ENCODE measurements at regions not wholly inside any gene's neighbourhood (a gene's known extent, or its start where the extent isn't known, plus 50 kb on each side); places are given as distances from the start of the nearest gene placed in this dataset.
"Not testable (repeated sequence)": the region's sequence is repeated elsewhere in the genome, so short reads cannot be mapped to it uniquely, and the experiment has no call there.

GRCh38 chr15:62280625-62281024, 115.5 kb upstream of the C2CD4B start:
- Histone ChIP-seq H3K27ac (ENCODE audit: low read depth, low read length) (no peak overlapping the region), H3K27me3 (ENCODE audit: control insufficient read depth in 2 of 2, insufficient read depth in 2 of 2, low read length in 2 of 2) (no peaks in the 10 kb centered on the region), H3K4me3 (ENCODE audit: low read length) (no peak overlapping the region), H3K36me3 (ENCODE audit: control insufficient read depth in 2 of 3, insufficient read depth in 3 of 3, low read length in 3 of 3) (no peaks in the 10 kb centered on the region), H3K9me3 (ENCODE audit: control insufficient read depth in 2 of 3, low read length in 3 of 3) (no peaks in the 10 kb centered on the region), H3K4me1 (ENCODE audit: control insufficient read depth in 2 of 2, insufficient read depth in 2 of 2, low read length in 2 of 2) (no peaks in the 10 kb centered on the region)
- H3K9me3 Mint-ChIP-seq, result peaks cover 0 to 2% (median 0%) of the 10 kb centered on the region in 11 donors
- ATAC-seq, result no peak
- H3K27me3 Mint-ChIP-seq, result peaks cover 37 to 59% (median 44%) of the 10 kb centered on the region in 5 donors
- CTCF ChIA-PET, result interaction anchor here (0.6 kb wide), 1 partner anchor 200 kb away, joined by 3 read pairs; no protein-coding TSS in a partner anchor
- DNase-seq, result no peak
- intact Hi-C loops (cut with micrococcal nuclease), result no loop called here
- H3K27ac Mint-ChIP-seq, result no peak overlapping the region
- no peak overlapping the region for H3K4me3 Mint-ChIP-seq
- H3K4me1 Mint-ChIP-seq, result no peaks in the 10 kb centered on the region
- H3K36me3 Mint-ChIP-seq, result no peaks in the 10 kb centered on the region
- POLR2A ChIA-PET, result no interaction called here

GRCh38 chr15:62281801-62282200, 116.7 kb upstream of the C2CD4B start:
- intact Hi-C loops (cut with micrococcal nuclease); H3K36me3 Mint-ChIP-seq: not testable (repeated sequence)
- H3K27me3 Mint-ChIP-seq, result peaks cover 38 to 56% (median 46%) of the 10 kb centered on the region in 5 donors

GRCh38 chr15:62287066-62287857, 122.2 kb upstream of the C2CD4B start:
- intact Hi-C loops (cut with micrococcal nuclease), result no loop called here
- H3K9me3 Mint-ChIP-seq, result peaks cover 0 to 3% (median 0%) of the 10 kb centered on the region in 11 donors
- ATAC-seq (no peak), DNase-seq (no peak)
- H3K36me3 Mint-ChIP-seq, result no peaks in the 10 kb centered on the region
- Histone ChIP-seq H3K36me3 (ENCODE audit: control insufficient read depth in 2 of 3, insufficient read depth in 3 of 3, low read length in 3 of 3) (no peaks in the 10 kb centered on the region), H3K9me3 (ENCODE audit: control insufficient read depth in 2 of 3, low read length in 3 of 3) (no peaks in the 10 kb centered on the region), H3K27ac (ENCODE audit: low read depth, low read length) (no peak overlapping the region), H3K4me3 (ENCODE audit: low read length) (no peak overlapping the region), H3K27me3 (ENCODE audit: control insufficient read depth in 2 of 2, insufficient read depth in 2 of 2, low read length in 2 of 2) (no peaks in the 10 kb centered on the region), H3K4me1 (ENCODE audit: control insufficient read depth in 2 of 2, insufficient read depth in 2 of 2, low read length in 2 of 2) (no peaks in the 10 kb centered on the region)
- no peaks in the 10 kb centered on the region for H3K4me1 Mint-ChIP-seq
- no peak overlapping the region for H3K4me3 Mint-ChIP-seq
- peaks cover 34 to 58% (median 52%) of the 10 kb centered on the region in 5 donors for H3K27me3 Mint-ChIP-seq
- POLR2A ChIA-PET, result no interaction called here
- no peak overlapping the region for H3K27ac Mint-ChIP-seq
- CTCF ChIA-PET, result no interaction called here

More at GRCh38 chr15:62281801-62282200, 116.7 kb upstream of the C2CD4B start:
- H3K9me3 Mint-ChIP-seq; POLR2A ChIA-PET; ATAC-seq; H3K27me3 ChIP-seq (ENCODE audit: control insufficient read depth in 2 of 2, insufficient read depth in 2 of 2, low read length in 2 of 2); H3K4me1 Mint-ChIP-seq; H3K27ac Mint-ChIP-seq; DNase-seq; H3K9me3 ChIP-seq (ENCODE audit: control insufficient read depth in 2 of 3, low read length in 3 of 3); H3K4me1 ChIP-seq (ENCODE audit: control insufficient read depth in 2 of 2, insufficient read depth in 2 of 2, low read length in 2 of 2); H3K36me3 ChIP-seq (ENCODE audit: control insufficient read depth in 2 of 3, insufficient read depth in 3 of 3, low read length in 3 of 3); H3K4me3 Mint-ChIP-seq; CTCF ChIA-PET; H3K27ac ChIP-seq (ENCODE audit: low read depth, low read length); H3K4me3 ChIP-seq (ENCODE audit: low read length): not testable (repeated sequence)

GRCh38 chr15:62288361-62289017, 123.4 kb upstream of the C2CD4B start:
- H3K9me3 Mint-ChIP-seq, result peaks cover 0 to 4% (median 0%) of the 10 kb centered on the region in 11 donors
- DNase-seq (no peak), ATAC-seq (no peak)
- Histone ChIP-seq H3K27ac (ENCODE audit: low read depth, low read length) (no peak overlapping the region), H3K9me3 (ENCODE audit: control insufficient read depth in 2 of 3, low read length in 3 of 3) (no peaks in the 10 kb centered on the region), H3K4me3 (ENCODE audit: low read length) (no peak overlapping the region), H3K36me3 (ENCODE audit: control insufficient read depth in 2 of 3, insufficient read depth in 3 of 3, low read length in 3 of 3) (no peaks in the 10 kb centered on the region), H3K27me3 (ENCODE audit: control insufficient read depth in 2 of 2, insufficient read depth in 2 of 2, low read length in 2 of 2) (no peaks in the 10 kb centered on the region), H3K4me1 (ENCODE audit: control insufficient read depth in 2 of 2, insufficient read depth in 2 of 2, low read length in 2 of 2) (no peaks in the 10 kb centered on the region)
- no peaks in the 10 kb centered on the region for H3K36me3 Mint-ChIP-seq
- CTCF ChIA-PET, result no interaction called here
- no peak overlapping the region for H3K27ac Mint-ChIP-seq
- intact Hi-C loops (cut with micrococcal nuclease), result no loop called here
- H3K4me1 Mint-ChIP-seq, result no peaks in the 10 kb centered on the region
- POLR2A ChIA-PET, result no interaction called here
- H3K4me3 Mint-ChIP-seq, result no peak overlapping the region
- peaks cover 35 to 58% (median 50%) of the 10 kb centered on the region in 5 donors for H3K27me3 Mint-ChIP-seq

GRCh38 chr15:62291262-62291661, 126.2 kb upstream of the C2CD4B start:
- Histone ChIP-seq H3K36me3 (ENCODE audit: control insufficient read depth in 2 of 3, insufficient read depth in 3 of 3, low read length in 3 of 3) (no peaks in the 10 kb centered on the region), H3K27ac (ENCODE audit: low read depth, low read length) (no peak overlapping the region), H3K4me3 (ENCODE audit: low read length) (no peak overlapping the region), H3K4me1 (ENCODE audit: control insufficient read depth in 2 of 2, insufficient read depth in 2 of 2, low read length in 2 of 2) (no peaks in the 10 kb centered on the region), H3K27me3 (ENCODE audit: control insufficient read depth in 2 of 2, insufficient read depth in 2 of 2, low read length in 2 of 2) (no peaks in the 10 kb centered on the region), H3K9me3 (ENCODE audit: control insufficient read depth in 2 of 3, low read length in 3 of 3) (no peaks in the 10 kb centered on the region)
- intact Hi-C loops (cut with micrococcal nuclease), result no loop called here
- H3K27ac Mint-ChIP-seq, result no peak overlapping the region
- H3K4me1 Mint-ChIP-seq, result no peaks in the 10 kb centered on the region
- no peak overlapping the region for H3K4me3 Mint-ChIP-seq
- H3K9me3 Mint-ChIP-seq, result peaks cover 0 to 5% (median 0%) of the 10 kb centered on the region in 11 donors
- ChIA-PET POLR2A (no interaction called here), CTCF (no interaction called here)
- DNase-seq (no peak), ATAC-seq (no peak)
- H3K27me3 Mint-ChIP-seq, result peaks cover 32 to 51% (median 43%) of the 10 kb centered on the region in 5 donors
- no peaks in the 10 kb centered on the region for H3K36me3 Mint-ChIP-seq

- Mint-ChIP-seq H3K27ac (no peak overlapping the region), H3K9me3 (peaks cover 0 to 5% (median 0%) of the 10 kb centered on the region in 11 donors), H3K27me3 (peaks cover 14 to 30% (median 23%) of the 10 kb centered on the region in 5 donors), H3K36me3 (no peaks in the 10 kb centered on the region), H3K4me3 (no peak overlapping the region), H3K4me1 (no peaks in the 10 kb centered on the region)
- Histone ChIP-seq H3K4me3 (ENCODE audit: low read length) (no peak overlapping the region), H3K4me1 (ENCODE audit: control insufficient read depth in 2 of 2, insufficient read depth in 2 of 2, low read length in 2 of 2) (no peaks in the 10 kb centered on the region), H3K27ac (ENCODE audit: low read depth, low read length) (no peak overlapping the region), H3K36me3 (ENCODE audit: control insufficient read depth in 2 of 3, insufficient read depth in 3 of 3, low read length in 3 of 3) (no peaks in the 10 kb centered on the region), H3K9me3 (ENCODE audit: control insufficient read depth in 2 of 3, low read length in 3 of 3) (no peaks in the 10 kb centered on the region), H3K27me3 (ENCODE audit: control insufficient read depth in 2 of 2, insufficient read depth in 2 of 2, low read length in 2 of 2) (no peaks in the 10 kb centered on the region)
- CTCF ChIA-PET, result no interaction called here
- DNase-seq (no peak), ATAC-seq (no peak)
- intact Hi-C loops (cut with micrococcal nuclease), result no loop called here
- POLR2A ChIA-PET, result no interaction called here
These were observed 131.8 kb upstream of the C2CD4B start for GRCh38 chr15:62296756-62297507.

Measured in naive thymus-derived CD4-positive, alpha-beta T cell (primary cell).